DND-41 (cell line): ENCODE measurements at regions not wholly inside any gene's neighbourhood (a gene's known extent, or its start where the extent isn't known, plus 50 kb on each side); places are given as distances from the start of the nearest gene placed in this dataset.

Experiments
- EZH2 ChIP-seq: IDR thresholded peaks from 3 replicates; pipeline ENCODE4 v1.6.1; 2012; ENCODE audit warnings: borderline replicate concordance, low read depth, mild to moderate bottlenecking, moderate library complexity, low read length, inconsistent platforms; ENCODE audit not compliant: severe bottlenecking
- TF ChIP-seq, protein P1 (sequence below): IDR thresholded peaks from 2 replicates; pipeline ENCODE4 v1.5.1; 2012; ENCODE audit warnings: borderline replicate concordance, low read length, moderate library complexity, mild to moderate bottlenecking; ENCODE audit not compliant: poor library complexity, severe bottlenecking; ENCODE audit errors: extremely low read depth

DNA sequence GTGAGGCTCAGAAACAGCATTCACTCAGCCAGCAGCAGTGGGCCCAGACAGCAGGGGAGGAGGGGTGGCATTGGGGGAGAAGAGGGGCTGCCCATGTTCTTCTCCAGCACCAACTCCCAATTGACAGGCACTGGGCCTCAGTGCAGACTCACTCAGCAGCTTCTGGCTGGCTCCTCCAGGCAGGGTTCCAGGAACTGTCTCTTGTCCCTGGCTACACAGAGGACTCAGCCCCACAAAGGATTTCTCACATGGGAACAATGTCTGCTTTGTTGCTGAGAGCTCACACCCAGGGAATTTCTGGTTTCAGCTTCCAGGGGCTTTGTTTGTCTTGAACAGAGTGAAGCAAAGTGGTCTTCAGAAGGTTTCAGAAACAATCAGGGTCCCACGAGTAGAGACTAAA is 1536.7 kb downstream of the TSPY10 start:
- TF ChIP-seq, protein P1, sequence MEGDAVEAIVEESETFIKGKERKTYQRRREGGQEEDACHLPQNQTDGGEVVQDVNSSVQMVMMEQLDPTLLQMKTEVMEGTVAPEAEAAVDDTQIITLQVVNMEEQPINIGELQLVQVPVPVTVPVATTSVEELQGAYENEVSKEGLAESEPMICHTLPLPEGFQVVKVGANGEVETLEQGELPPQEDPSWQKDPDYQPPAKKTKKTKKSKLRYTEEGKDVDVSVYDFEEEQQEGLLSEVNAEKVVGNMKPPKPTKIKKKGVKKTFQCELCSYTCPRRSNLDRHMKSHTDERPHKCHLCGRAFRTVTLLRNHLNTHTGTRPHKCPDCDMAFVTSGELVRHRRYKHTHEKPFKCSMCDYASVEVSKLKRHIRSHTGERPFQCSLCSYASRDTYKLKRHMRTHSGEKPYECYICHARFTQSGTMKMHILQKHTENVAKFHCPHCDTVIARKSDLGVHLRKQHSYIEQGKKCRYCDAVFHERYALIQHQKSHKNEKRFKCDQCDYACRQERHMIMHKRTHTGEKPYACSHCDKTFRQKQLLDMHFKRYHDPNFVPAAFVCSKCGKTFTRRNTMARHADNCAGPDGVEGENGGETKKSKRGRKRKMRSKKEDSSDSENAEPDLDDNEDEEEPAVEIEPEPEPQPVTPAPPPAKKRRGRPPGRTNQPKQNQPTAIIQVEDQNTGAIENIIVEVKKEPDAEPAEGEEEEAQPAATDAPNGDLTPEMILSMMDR: no peak
- no peak for TF ChIP-seq EZH2
